ENCODE measurements at regions not wholly inside any gene's neighbourhood (a gene's known extent, or its start where the extent isn't known, plus 50 kb on each side); places are given as distances from the start of the nearest gene placed in this dataset.
A peak's percentile ranks its signal among the peaks of the same experiment; 100 is the strongest.

DNA sequence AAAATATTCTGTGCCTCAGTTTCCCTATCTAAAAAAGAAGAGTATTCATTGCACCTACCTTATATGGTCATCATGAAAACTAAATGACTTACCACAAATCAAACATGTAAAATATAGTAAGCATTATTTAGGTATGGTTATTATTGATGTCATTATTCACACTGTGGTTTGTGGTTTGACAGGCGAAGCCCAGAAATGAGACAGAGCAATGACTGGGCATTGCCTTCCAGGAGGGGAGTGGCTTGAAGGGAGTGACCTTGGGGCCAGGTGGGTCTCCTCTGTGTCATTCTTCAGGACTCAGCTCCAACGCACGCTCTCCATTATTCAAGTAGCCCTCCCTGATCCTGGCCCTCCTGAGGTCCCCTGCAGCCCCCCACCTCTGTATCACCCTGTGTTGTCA lies 133.7 kb downstream of the DMRTA2 start:
- DNase-seq = no peak

DNA sequence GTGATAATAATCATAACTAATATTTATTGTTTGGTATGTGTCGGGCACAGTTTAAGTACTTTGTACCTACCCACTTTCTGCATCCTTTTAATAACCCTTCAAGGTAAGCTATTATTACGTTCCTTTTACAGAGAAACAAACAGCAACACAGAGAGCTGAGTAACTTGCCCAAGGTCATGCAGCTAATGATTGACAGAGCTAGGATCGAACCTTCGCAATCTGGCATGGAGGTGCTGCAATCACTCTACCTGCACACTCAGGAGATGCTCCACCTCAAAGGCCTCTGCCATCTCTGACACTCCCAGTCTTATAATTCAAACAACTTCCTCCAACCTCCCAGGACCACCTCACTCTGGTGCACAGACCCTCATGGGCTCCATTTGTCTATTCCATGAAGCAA lies 137.2 kb downstream of the DMRTA2 start:
- DNase-seq = no peak

DNA sequence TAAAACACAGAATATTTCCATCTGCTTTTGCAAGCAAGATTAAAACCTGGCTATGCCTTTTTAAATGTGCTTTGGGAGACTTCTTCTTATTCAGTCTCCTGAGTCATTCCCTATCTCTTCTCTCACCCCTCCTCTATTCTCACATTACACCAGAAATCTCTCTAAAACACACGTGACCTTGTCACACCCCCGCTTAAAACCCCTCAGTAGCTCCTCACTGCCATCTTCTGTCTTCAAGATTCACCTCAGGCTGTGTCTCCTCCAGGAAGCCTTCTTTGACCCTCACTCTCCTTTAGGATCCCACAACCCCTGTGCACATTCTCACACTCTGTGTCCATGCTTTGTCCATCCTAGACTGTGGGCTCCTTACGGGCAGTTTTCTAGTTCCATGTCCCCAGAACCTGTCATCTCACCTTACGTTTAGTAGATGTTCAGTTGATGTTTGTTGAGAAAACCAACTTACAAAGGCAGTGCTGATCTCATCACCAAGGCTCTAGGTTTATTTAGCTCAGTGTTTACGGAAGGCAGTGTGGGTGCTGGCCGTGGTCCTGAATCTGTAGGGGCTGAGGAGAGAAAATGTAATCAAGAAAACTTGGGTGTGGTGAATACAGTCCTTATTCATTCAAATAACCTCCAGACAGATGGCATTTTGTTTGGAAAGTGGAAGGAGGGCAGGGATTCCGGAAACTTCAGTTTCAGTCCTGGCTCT lies 143.5 kb downstream of the DMRTA2 start:
- peak; percentile 25 for DNase-seq

DNA sequence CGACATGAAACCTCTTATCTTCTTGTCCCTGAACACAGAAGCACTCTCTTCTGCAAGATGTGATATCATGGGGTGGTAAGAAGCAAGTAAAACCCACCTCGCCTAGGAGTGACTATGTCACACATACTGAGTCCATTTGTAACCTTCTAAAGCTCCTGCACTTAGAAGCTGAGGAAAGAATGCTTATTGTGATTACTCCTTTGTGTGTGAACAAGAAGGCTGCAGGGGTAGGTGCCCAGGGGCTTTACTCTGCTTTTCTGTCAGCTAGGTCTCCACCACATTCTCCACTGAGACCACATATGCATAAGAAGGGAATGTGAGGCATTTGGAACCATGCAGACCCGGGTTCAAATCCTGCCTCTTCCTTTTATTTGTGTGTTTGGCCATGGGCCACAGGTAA lies 144.3 kb downstream of the DMRTA2 start:
- DNase-seq = no peak

DNA sequence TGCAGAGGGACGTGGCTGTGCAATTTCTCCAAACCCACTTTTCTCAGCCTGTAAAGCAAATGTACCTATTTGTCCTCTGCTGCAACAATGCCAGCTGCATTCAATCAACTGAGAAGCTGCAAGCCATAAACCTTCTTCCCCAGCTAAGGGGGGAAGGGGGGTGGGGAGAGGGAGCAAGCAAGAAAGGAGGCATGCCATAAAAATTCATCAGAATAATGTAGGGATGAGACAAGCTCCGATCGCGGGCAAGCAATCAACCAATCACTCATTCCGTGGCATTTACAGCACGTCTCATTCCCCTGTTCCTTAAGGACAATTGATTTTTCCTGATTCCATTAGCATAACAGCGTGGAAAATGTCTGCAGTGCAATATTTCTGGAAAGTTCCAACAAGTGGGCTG lies 144.8 kb downstream of the DMRTA2 start:
- DNase-seq = no peak

DNA sequence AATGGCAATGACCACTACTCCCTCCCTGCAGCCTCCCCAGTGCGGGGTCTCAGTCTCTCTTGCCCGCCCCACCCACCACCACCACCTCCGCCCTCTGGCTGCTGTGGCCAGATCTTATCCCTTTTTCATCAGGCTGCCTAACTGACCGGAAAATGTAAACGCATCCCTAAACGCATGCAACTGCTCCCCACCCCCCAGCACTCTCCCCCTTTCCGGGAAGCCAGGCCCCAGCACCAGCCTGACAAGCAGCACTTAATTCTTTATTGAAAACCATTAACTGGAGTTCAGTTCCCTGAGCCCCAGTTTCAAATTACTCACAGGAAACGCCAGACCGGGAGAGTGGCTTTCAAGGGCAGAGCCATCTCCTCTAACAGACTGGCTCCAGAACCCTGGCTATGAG lies 147.7 kb downstream of the DMRTA2 start:
- no peak for DNase-seq

DNA sequence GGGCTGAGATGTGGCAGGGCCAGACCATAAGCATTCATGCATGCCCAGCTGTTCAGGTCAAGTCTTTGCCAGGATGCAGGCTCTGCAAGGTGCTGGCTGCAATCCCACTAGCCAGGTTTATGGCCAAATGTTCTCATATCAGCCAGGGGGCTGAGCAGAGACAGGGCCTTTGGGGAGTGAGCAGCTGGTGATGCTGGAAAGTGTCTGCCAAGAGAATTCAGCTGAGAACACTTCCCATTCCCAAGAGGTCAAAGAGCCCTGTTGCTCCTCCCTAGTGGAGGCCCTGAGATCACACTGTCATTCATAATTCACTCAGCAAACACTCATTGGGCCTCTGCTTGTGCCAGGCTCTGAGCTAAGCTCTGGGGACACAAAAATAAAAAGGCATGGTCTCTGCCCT lies 150.3 kb downstream of the DMRTA2 start:
- no peak for DNase-seq

DNA sequence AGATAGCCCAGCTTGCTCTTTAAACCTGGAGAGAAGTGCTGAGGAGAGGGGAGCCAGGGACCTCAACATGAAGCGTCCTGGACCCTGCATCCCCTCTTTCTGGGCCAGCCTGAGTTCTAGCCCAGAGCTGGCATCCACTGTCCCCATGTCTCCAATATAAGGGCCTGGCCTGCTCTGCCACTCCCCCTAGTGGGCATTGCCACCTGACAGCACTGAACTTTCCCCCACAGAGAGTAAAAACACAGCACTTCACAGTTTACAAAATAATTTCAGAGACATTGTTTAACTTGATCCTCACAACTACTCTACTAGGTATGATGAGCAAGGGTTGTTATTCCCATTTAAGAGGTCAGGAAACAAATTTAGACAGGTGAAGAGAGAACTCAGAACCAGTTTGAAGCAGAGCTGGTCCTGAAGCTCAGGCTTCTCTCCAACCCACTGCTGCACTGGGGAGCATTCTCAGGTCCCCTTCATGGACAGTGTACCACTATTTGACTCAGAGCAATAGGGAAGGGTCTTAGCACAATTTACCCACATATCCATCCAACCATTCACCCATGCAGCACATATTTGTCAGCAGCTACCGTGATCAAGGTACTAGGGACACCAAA lies 151.2 kb downstream of the DMRTA2 start:
- DNase-seq = peak; percentile 58

DNA sequence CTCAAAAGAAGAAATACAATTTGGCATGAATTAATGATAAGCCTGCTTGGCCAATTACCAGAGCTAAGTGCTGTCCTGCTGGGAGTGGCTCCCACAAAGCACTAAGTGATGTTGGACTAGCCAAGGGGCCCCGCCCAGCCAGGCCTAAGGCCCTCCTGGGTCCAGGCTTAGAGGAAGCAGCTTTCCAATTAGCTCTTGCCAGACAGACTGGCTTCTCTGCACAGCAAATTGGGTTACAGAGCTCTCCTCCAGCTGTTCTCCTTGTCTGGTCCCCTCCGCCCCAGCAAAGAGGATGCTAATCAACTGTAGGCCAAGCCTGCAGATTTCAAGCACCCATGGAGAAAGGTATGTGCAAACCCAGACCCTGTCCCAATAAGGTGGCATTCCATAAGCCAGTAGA lies 151.9 kb downstream of the DMRTA2 start:
- DNase-seq = no peak

DNA sequence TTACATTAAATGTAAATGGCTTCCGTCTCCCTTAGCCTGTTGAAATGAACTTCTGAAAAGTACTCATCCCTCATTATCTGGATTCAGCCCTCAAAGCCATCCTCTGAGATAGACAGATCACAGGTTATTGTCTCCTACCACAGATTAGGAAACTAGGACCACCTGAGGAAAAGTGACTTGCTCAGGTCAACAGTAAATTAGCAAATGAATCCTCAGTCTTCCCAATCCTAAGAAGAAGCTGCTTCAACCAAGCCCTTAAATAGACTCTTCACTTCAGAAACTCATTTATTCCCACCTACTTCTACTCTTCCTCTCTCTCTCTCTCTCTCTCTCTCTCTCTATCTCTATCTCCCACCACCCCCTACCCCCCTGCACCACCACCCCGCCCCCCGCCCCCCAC lies 152.3 kb downstream of the DMRTA2 start:
- no peak for DNase-seq

DNA sequence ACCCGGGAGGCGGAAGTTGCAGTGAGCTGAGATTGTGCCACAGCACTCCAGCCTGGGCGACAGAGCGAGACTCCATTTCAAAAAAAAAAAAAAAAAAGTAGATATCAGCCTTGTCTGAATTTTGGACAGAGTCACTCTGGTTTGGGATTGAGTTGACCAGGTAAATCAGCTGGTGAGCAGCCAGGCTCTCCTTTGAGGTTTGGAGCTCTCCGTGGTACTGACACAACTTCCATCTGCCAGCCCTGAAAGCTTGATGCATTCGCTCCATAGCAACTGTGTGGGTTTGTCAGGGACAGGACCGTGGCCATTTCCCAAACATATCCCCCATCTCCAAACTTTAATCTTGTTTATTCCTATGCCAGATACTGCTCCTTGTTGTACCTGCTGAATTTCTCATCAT lies 155.2 kb downstream of the DMRTA2 start:
- no peak for DNase-seq

DNA sequence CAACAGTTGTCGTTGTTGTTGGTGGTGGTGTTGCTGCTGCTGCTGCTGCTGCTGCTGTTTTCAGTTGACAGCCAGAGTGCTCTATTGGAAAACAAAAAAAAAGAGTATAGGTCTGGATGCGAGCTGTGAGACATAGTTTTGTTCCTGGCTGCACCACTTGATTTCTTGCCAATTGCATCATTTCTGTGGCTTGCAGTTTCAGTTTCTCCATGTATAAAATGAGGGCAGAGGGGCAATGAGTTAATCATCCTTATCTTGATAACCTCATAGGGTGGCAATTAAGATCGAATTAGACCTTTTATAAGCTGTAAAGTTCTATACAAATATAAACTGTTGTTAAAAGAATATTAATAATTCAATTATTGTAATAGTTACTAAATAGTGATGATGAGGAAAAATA lies 156.7 kb downstream of the DMRTA2 start:
- DNase-seq = no peak

DNA sequence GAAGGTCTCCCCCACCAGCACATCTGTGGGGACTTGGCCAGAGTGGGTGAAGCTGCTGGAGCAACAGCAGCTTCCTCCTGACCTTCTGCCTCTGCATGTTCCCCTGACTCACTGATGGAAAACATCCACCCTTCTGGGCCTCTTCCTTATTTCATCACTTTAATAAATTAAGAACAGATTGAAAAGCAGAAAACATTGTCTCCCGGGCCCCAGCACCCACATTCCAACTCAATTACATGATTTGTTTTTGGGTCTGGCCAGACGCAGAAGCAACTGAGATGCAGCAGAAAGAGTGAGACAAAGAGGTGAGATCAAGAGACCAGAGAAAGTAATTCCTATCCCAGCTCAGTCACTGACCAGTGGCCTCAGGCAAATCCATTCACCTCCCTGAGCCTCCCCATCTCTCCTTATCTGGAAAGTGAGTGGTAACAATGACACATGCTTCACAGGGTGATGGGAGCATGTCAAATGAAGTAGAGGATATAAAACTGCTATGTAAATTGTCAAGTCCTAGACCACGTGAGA lies 157.1 kb downstream of the ELAVL4 start:
- DNase-seq = no peak

DNA sequence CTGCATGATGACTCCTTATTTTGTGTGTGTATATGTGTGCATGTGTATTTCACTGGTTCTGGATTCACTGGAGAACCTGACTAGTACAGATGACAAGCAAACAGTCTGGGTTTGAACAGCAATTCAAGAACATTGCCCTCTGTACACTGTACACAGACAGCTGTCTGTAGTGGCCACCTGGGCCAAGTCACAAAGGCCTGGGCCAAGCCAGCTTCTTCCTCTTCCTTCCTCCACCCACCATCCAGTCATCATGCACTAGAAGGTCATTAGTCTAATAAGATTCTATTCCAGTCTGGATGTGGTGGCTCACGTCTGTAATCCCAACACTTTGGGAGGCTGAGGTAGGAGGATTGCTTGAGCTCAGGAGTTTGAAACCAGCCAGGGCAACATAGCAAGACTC lies 155.9 kb downstream of the ELAVL4 start:
- DNase-seq = no peak

DNA sequence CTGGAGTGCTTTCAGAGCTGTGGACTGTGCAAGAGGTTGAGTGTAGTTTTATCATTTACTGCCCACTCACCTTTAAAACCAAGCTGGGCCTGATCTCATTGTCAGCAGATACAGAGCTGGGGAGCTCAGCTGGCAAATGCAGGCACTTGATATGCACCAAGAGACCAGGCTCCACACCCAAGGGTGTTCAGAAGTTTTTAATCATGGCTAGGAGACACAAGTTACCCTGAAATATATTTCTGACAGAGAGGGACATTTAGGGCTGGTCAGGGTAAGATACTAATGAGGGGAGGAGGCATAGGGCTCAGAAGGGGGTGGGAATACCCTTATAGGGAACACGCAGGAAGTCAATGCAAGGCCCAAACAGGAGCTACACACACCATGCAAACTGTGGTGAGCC lies 153.7 kb downstream of the ELAVL4 start:
- no peak for DNase-seq

DNA sequence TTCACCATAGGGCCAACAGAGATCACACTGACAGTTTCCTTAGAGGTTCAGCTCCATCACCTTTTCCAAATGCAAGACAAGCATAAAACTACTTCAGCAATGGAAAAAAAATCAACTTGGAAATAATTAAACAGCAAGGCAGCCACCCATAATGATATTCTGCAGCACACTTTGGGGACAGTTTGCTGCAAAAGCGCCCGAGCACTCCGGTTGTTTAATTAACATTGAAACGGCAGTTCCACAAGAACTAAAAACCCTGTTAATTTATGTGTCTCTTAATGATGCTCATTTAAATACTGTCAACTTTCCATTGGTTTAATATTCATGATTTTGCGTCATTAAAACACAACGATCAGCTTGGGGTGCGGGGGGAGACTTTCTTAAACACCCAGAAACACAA lies 153.2 kb downstream of the ELAVL4 start:
- no peak for DNase-seq

DNA sequence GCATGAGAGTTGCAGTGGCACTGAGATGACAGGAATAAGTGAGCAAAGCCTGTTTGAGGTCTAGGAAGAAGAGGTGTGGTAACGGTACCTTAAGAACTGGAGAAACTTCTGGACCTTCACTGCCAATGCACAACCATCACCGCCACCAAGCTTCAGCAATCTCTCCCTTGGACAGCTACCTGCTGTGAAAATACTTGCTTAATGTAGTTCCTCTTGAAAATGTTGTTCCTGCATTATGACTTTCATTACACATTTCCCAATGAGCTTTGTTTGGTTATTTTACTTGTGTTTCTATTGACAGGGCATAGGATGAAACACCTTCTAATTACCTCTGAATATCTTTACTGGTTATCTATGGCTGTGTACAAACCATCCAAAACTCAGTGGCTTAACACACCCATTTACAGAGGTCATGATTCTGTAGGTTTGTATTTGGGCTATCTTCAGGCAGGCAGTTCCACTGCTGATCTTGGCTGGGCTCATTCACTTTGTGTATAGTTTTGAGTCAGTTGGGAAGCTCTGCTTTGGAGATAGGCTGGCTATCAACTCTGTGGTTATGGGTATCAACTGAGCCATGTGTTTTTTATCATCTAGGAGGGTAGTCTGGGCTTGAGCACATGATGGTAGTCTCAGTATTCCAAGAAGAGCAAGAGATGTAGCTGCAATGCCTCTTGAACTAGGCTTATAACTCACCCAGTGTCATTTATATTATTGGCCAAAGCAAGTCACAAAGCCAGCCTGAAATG lies 149.4 kb downstream of the ELAVL4 start:
- no peak for DNase-seq

DNA sequence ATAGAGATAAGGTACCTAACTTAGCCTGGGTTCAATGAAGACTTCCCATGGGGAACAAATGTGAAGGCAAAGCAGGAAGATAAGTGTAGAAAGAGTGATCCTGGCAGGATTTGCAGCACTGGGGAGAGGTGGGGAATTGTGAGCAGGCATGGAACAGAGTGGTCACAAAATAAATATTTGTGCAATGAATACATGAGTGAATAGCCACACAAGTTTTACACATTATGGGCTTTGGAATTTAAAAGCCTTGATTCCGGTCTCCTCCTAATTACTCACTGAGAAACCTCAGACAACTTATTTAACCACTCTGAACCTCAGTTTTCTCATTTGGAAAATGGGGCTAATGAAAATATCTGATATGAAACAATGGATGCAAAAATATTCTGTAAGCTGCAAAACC lies 148.3 kb downstream of the ELAVL4 start:
- no peak for DNase-seq
